Breast epithelium (tissue), 4 donors: ENCODE measurements at regions not wholly inside any gene's neighbourhood (a gene's known extent, or its start where the extent isn't known, plus 50 kb on each side); places are given as distances from the start of the nearest gene placed in this dataset.

ENCODE experiments used
- DNase-seq, 2 donors: peaks; one replicate each; pipeline ENCODE4 v3.0.0-alpha.2; 2019; ENCODE audit warnings: low spot score in 2 of 2
- H3K27ac ChIP-seq, 2 donors: fragments of 200-600 bp; sonication (generic) in 1 of 2; one replicate each; pipeline ENCODE4 v1.5.1; 2016 to 2019; ENCODE audit warnings: mild to moderate bottlenecking in 1 of 2
- H3K27me3 ChIP-seq, 2 donors: fragments of 200-600 bp; sonication (generic) in 1 of 2; one replicate each; pipeline versions ENCODE4 v1.5.1 to v1.6.0; 2017 to 2019; ENCODE audit warnings: control low read depth in 1 of 2, mild to moderate bottlenecking in 1 of 2
- H3K36me3 ChIP-seq: fragments of 200-600 bp; one replicate; pipeline ENCODE4 v1.5.1; 2019
- H3K4me1 ChIP-seq, 2 donors: fragments of 200-600 bp; sonication (generic); one replicate each; pipeline ENCODE4 v1.5.1; 2016 to 2019; ENCODE audit warnings: control low read depth in 1 of 2
- H3K4me3 ChIP-seq, 3 donors: fragments of 200-600 bp; sonication (generic); 1 replicate in 2 of 3; 2 replicates in 1 of 3; pipeline ENCODE4 v1.5.1; 2016 to 2019; ENCODE audit warnings: mild to moderate bottlenecking in 3 of 3, moderate library complexity in 2 of 3
- H3K9me3 ChIP-seq, 2 donors: fragments of 200-600 bp; sonication (generic) in 1 of 2; one replicate each; pipeline ENCODE4 v1.5.1; 2016 to 2019; ENCODE audit warnings: control low read depth in 1 of 2
- POLR2A ChIP-seq: fragments of 450-650 bp; IDR thresholded peaks from one replicate; pipeline ENCODE4 v1.6.1; 2016; ENCODE audit warnings: antibody characterized with exemption, mild to moderate bottlenecking, moderate library complexity
- POLR2AphosphoS5 ChIP-seq, 3 donors: sonication (generic); formaldehyde crosslinking; IDR thresholded peaks; one replicate each; pipeline ENCODE4 v1.6.1; 2017; ENCODE audit warnings: antibody characterized with exemption in 3 of 3
- intact Hi-C: fragments of 100-400 bp; cut with DNase I; formaldehyde crosslinking; loops from one replicate; pipeline ENCODE4 v1.15.1; 2023; ENCODE audit warnings: low total_unique reads
- TF ChIP-seq, protein P1 (sequence below), 3 donors: fragments of 450-650 bp; IDR thresholded peaks; one replicate each; pipeline ENCODE4 v1.5.1; 2016 to 2017; ENCODE audit warnings: antibody characterized with exemption in 3 of 3, mild to moderate bottlenecking in 3 of 3, moderate library complexity in 3 of 3

- no peaks in the 10 kb centered on the region for H3K9me3 ChIP-seq
- no peak for DNase-seq
- TF ChIP-seq, protein P1, sequence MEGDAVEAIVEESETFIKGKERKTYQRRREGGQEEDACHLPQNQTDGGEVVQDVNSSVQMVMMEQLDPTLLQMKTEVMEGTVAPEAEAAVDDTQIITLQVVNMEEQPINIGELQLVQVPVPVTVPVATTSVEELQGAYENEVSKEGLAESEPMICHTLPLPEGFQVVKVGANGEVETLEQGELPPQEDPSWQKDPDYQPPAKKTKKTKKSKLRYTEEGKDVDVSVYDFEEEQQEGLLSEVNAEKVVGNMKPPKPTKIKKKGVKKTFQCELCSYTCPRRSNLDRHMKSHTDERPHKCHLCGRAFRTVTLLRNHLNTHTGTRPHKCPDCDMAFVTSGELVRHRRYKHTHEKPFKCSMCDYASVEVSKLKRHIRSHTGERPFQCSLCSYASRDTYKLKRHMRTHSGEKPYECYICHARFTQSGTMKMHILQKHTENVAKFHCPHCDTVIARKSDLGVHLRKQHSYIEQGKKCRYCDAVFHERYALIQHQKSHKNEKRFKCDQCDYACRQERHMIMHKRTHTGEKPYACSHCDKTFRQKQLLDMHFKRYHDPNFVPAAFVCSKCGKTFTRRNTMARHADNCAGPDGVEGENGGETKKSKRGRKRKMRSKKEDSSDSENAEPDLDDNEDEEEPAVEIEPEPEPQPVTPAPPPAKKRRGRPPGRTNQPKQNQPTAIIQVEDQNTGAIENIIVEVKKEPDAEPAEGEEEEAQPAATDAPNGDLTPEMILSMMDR (IDR thresholded peaks at IDR 0.05): no peak
- TF ChIP-seq POLR2AphosphoS5 (IDR thresholded peaks at IDR 0.05) (no peak), POLR2A (no peak)
- no peak overlapping the region for H3K27ac ChIP-seq
- H3K27me3 ChIP-seq: no peaks in the 10 kb centered on the region
- no peaks in the 10 kb centered on the region for H3K4me1 ChIP-seq
- no peak overlapping the region for H3K4me3 ChIP-seq
- no peaks in the 10 kb centered on the region for H3K36me3 ChIP-seq
- intact Hi-C loops: no loop called here
These were observed 190.7 kb upstream of the GBE1 start for GRCh38 chr3:81952141-81952540.

DNA sequence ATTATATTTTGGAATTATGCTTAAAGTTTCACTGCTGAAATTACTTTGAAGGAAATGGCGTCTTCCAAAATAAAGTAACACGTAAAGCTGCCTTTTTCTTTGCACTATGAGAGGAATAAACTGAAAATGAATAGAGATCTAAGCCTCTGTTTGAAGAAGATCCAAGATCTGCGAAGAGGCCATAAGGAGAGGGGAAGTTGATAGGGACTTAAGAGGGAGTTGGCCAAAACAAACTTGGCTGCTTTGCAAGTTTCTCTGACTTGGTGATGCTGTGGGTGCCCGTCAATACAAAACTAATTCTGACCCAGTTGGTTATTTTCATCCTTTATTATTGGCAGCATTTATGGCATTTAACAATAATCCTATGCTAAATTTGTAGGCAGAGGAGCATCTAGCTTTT lies 190.2 kb upstream of the GBE1 start:
- H3K27me3 ChIP-seq: no peaks in the 10 kb centered on the region
- H3K4me1 ChIP-seq: no peaks in the 10 kb centered on the region
- DNase-seq: no peak
- H3K9me3 ChIP-seq: no peaks in the 10 kb centered on the region
- intact Hi-C loops: no loop called here
- no peak overlapping the region for H3K4me3 ChIP-seq
- no peaks in the 10 kb centered on the region for H3K36me3 ChIP-seq
- no peak overlapping the region for H3K27ac ChIP-seq
- TF ChIP-seq, protein P1 (IDR thresholded peaks at IDR 0.05): no peak
- no peak for TF ChIP-seq POLR2AphosphoS5 (IDR thresholded peaks at IDR 0.05)
- TF ChIP-seq POLR2A: no peak

- no peak overlapping the region for H3K27ac ChIP-seq
- intact Hi-C loops: no loop called here
- no peaks in the 10 kb centered on the region for H3K9me3 ChIP-seq
- H3K27me3 ChIP-seq: no peaks in the 10 kb centered on the region
- H3K36me3 ChIP-seq: no peaks in the 10 kb centered on the region
- H3K4me1 ChIP-seq: no peaks in the 10 kb centered on the region
- H3K4me3 ChIP-seq: no peak overlapping the region
- DNase-seq: no peak
- TF ChIP-seq POLR2A: no peak
- TF ChIP-seq, protein P1 (IDR thresholded peaks at IDR 0.05): no peak
- no peak for TF ChIP-seq POLR2AphosphoS5 (IDR thresholded peaks at IDR 0.05)
These were observed 189.7 kb upstream of the GBE1 start for GRCh38 chr3:81951106-81951505.

DNA sequence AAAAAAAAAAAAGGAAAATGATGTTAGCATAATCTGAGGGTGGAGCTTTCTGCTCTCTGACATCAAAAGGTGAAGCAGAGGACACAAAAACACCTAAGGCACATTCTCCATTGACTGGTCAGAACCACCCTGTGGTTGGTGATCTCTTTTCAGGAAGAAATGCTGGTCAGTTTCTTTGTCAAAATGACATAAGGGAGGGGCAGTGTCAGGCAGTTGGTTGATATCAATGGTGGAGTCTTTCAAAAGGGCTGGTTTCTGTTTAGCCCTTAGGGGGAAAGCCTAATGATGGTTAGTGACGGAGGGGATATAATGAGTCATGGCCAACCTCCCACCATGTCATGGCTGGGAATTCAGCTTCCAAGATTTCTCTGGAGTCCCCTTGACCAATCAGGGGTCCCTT lies 185.9 kb upstream of the GBE1 start:
- Histone ChIP-seq H3K27me3 (no peaks in the 10 kb centered on the region), H3K36me3 (no peaks in the 10 kb centered on the region), H3K4me3 (no peak overlapping the region), H3K27ac (no peak overlapping the region), H3K9me3 (peaks cover 4 to 28% of the 10 kb centered on the region in 2 donors), H3K4me1 (no peaks in the 10 kb centered on the region)
- DNase-seq: no peak
- intact Hi-C loops: no loop called here
- no peak for TF ChIP-seq POLR2AphosphoS5 (IDR thresholded peaks at IDR 0.05)
- TF ChIP-seq POLR2A: no peak
- TF ChIP-seq, protein P1 (IDR thresholded peaks at IDR 0.05): no peak

DNA sequence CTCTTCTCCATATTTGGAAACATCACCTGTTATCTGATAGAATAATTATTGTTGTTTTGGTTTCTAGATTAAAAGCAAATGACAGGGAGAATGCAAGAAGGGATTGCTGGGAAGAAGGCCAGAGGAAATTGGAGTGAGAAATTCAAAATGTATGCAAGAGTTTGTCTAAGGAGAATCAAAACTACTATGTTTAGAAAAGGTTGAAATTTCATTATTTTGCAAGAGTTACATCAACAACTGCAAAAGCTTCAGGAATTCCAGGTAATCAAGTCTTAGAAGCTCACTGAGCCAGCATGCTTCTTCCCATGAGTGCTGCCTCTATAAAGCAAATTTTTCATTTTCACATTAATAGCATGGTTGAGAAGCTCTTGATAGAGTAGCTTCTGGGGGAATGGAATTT lies 177.2 kb upstream of the GBE1 start:
- peaks cover 4 to 18% of the 10 kb centered on the region in 2 donors for H3K9me3 ChIP-seq
- H3K4me1 ChIP-seq: no peaks in the 10 kb centered on the region
- H3K27ac ChIP-seq: no peak overlapping the region
- no peak overlapping the region for H3K4me3 ChIP-seq
- H3K36me3 ChIP-seq: no peaks in the 10 kb centered on the region
- DNase-seq: no peak
- TF ChIP-seq POLR2A (no peak), POLR2AphosphoS5 (IDR thresholded peaks at IDR 0.05) (no peak)
- TF ChIP-seq, protein P1 (IDR thresholded peaks at IDR 0.05): no peak
- intact Hi-C loops: no loop called here
- H3K27me3 ChIP-seq: no peaks in the 10 kb centered on the region
